Stomach (tissue), 8 donors: ENCODE measurements at regions not wholly inside any gene's neighbourhood (a gene's known extent, or its start where the extent isn't known, plus 50 kb on each side); places are given as distances from the start of the nearest gene placed in this dataset.

Source experiments
- DNase-seq, 2 donors: peaks; one replicate each; pipeline versions ENCODE4 v3.0.0 to v3.0.0-alpha.2; 2013 to 2019
- H3K27ac ChIP-seq, 5 donors: fragments of 200-600 bp in 4 of 5; sonication (generic) in 4 of 5; one replicate each; pipeline ENCODE4 v1.5.1; 2013 to 2019; ENCODE audit warnings: mild to moderate bottlenecking in 1 of 5, moderate library complexity in 1 of 5
- H3K27me3 ChIP-seq, 3 donors: fragments of 200-600 bp; sonication (generic); one replicate each; pipeline ENCODE4 v1.5.1; 2017 to 2019; ENCODE audit warnings: mixed run types in 1 of 3
- H3K36me3 ChIP-seq, 4 donors: fragments of 200-600 bp; sonication (generic); 1 replicate in 3 of 4; 2 replicates in 1 of 4; pipeline ENCODE4 v1.5.1; 2016 to 2019
- H3K4me1 ChIP-seq, 4 donors: fragments of 200-600 bp; sonication (generic); one replicate each; pipeline ENCODE4 v1.5.1; 2016 to 2019
- H3K4me3 ChIP-seq, 4 donors: fragments of 200-600 bp; sonication (generic) in 3 of 4; one replicate each; pipeline ENCODE4 v1.5.1; 2016 to 2019; ENCODE audit warnings: mild to moderate bottlenecking in 1 of 4
- H3K9me3 ChIP-seq, 4 donors: fragments of 200-600 bp; sonication (generic); one replicate each; pipeline ENCODE4 v1.5.1; 2016 to 2019
- EP300 ChIP-seq: sonication (generic); formaldehyde crosslinking; IDR thresholded peaks from one replicate; pipeline ENCODE4 v1.6.1; 2017; ENCODE audit warnings: antibody characterized with exemption
- POLR2A ChIP-seq, 4 donors: fragments of 450-650 bp; IDR thresholded peaks; one replicate each; pipeline ENCODE4 v1.6.1; 2016; ENCODE audit warnings: antibody characterized with exemption in 4 of 4, control low read depth in 2 of 4, mild to moderate bottlenecking in 1 of 4, moderate library complexity in 1 of 4
- POLR2AphosphoS5 ChIP-seq, 3 donors: sonication (generic); formaldehyde crosslinking; IDR thresholded peaks; one replicate each; pipeline ENCODE4 v1.6.1; 2016; ENCODE audit warnings: antibody characterized with exemption in 3 of 3
- WGBS, 5 donors: extraction: QIAGEN DNeasy Blood & Tissue Kit in 3 of 5; methylation state at CpG; one replicate each; pipeline versions ENCODE4 v1.1.5 to v1.1.7; 2013 to 2018; 5-methylcytosine and 5-hydroxymethylcytosine counted together
- intact Hi-C: fragments of 100-400 bp; cut with DNase I; formaldehyde crosslinking; loops from one replicate; pipeline ENCODE4 v1.15.1; 2023; ENCODE audit warnings: low total_unique reads
- TF ChIP-seq, protein P1 (sequence below), 7 experiments: fragments of 450-650 bp in 4 of 7; fragments of 200-600 bp in 3 of 7; sonication (generic) in 3 of 7; IDR thresholded peaks; one replicate each; pipeline ENCODE4 v1.5.1; 2016 to 2019; ENCODE audit warnings: antibody characterized with exemption in 7 of 7, control low read depth in 2 of 7, mild to moderate bottlenecking in 1 of 7
- donor health status: healthy with polysubstance abuse.
- donor health status: Bipolar disorder and iron deficiency.
- donor health status: healthy.

DNA sequence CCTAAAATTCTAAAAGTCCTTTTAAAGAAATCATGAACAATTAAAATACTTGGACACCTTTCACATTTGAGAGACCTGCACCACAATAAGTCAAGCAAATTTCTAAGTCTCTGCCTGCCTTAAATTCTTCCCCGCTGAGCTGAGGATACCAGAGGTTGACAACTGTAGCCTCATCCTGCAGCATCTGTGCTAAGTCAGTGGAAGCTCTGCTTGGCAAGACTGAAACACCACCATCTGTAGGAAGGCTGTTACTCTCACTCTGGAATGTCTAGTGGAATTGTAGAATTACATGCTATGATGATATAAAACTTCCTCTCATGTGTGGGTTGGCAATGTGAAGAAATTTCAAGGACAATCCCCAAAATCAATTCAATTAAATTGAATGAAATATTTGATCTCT is 1756.5 kb downstream of the NCAM2 start:
- peak in 1 of 2 donors; percentile 15 for DNase-seq
- H3K27ac ChIP-seq: no peak overlapping the region
- H3K36me3 ChIP-seq: no peaks in the 10 kb centered on the region
- TF ChIP-seq POLR2AphosphoS5 (IDR thresholded peaks at IDR 0.05) (no peak), EP300 (no peak), POLR2A (IDR thresholded peaks at IDR 0.05) (no peak)
- TF ChIP-seq, protein P1, sequence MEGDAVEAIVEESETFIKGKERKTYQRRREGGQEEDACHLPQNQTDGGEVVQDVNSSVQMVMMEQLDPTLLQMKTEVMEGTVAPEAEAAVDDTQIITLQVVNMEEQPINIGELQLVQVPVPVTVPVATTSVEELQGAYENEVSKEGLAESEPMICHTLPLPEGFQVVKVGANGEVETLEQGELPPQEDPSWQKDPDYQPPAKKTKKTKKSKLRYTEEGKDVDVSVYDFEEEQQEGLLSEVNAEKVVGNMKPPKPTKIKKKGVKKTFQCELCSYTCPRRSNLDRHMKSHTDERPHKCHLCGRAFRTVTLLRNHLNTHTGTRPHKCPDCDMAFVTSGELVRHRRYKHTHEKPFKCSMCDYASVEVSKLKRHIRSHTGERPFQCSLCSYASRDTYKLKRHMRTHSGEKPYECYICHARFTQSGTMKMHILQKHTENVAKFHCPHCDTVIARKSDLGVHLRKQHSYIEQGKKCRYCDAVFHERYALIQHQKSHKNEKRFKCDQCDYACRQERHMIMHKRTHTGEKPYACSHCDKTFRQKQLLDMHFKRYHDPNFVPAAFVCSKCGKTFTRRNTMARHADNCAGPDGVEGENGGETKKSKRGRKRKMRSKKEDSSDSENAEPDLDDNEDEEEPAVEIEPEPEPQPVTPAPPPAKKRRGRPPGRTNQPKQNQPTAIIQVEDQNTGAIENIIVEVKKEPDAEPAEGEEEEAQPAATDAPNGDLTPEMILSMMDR (IDR thresholded peaks at IDR 0.05): no peak
- H3K9me3 ChIP-seq: no peaks in the 10 kb centered on the region
- no peaks in the 10 kb centered on the region for H3K27me3 ChIP-seq
- no peaks in the 10 kb centered on the region for H3K4me1 ChIP-seq
- intact Hi-C loops: no loop called here
- 67 to 80% (median 69%) methylated on average over 1 of the region's 1 CpG for WGBS, 5 donors
- no peak overlapping the region for H3K4me3 ChIP-seq

DNA sequence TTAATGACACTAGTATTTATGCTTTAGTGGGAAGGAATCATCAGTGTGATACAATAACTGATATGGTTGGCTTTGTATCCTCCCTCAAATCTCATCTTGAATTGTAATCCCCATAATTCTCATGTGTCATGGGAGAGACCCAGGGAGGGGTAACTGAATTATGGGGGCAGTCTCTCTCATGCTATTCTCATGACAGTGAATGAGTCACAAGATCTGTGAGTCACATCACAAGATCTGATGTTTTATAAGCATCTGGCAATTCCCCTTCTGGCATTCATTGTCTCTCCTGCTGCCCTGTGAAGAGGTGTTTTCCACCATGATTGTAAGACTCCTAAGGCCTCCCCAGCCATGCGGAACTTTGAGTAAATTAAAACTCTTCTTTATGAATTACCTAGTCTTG is 1760.3 kb downstream of the NCAM2 start:
- TF ChIP-seq EP300 (no peak), POLR2A (IDR thresholded peaks at IDR 0.05) (no peak), POLR2AphosphoS5 (IDR thresholded peaks at IDR 0.05) (no peak)
- TF ChIP-seq, protein P1 (IDR thresholded peaks at IDR 0.05): no peak
- DNase-seq: no peak
- Histone ChIP-seq H3K4me3 (no peak overlapping the region), H3K4me1 (no peaks in the 10 kb centered on the region), H3K36me3 (no peaks in the 10 kb centered on the region), H3K27ac (no peak overlapping the region), H3K9me3 (no peaks in the 10 kb centered on the region), H3K27me3 (no peaks in the 10 kb centered on the region)
- intact Hi-C loops: no loop called here
- WGBS, 5 donors: 68 to 96% (median 95%) methylated on average over 1 of the region's 1 CpG

DNA sequence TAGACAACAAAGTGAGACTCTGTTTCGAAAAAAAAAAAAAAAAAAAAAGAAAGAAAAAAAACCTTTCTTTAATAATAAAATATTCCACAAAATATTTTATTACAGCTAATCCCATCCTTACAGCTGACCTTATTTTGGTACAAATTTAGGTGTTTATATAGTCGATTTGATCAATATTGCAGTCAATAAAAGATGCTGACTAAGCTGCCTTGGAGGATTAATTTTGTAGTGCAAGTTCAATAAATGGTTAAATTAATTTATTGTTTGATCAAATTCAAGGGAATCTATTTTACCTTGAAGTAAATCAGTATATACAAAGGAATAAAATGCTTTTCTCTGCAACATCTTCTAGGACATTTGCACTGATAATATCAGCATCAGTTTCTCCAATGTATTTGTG is 1764.3 kb downstream of the NCAM2 start:
- Histone ChIP-seq H3K27ac (no peak overlapping the region), H3K4me3 (no peak overlapping the region), H3K9me3 (peaks cover 0 to 8% (median 4%) of the 10 kb centered on the region in 4 donors), H3K27me3 (no peaks in the 10 kb centered on the region), H3K36me3 (no peaks in the 10 kb centered on the region), H3K4me1 (no peaks in the 10 kb centered on the region)
- no peak for DNase-seq
- TF ChIP-seq POLR2AphosphoS5 (IDR thresholded peaks at IDR 0.05): no peak
- TF ChIP-seq, protein P1 (IDR thresholded peaks at IDR 0.05): no peak
- TF ChIP-seq EP300: no peak
- no peak for TF ChIP-seq POLR2A (IDR thresholded peaks at IDR 0.05)
- intact Hi-C loops: no loop called here
- 80 to 87% (median 85%) methylated on average over 2 of the region's 2 CpGs for WGBS, 5 donors

DNA sequence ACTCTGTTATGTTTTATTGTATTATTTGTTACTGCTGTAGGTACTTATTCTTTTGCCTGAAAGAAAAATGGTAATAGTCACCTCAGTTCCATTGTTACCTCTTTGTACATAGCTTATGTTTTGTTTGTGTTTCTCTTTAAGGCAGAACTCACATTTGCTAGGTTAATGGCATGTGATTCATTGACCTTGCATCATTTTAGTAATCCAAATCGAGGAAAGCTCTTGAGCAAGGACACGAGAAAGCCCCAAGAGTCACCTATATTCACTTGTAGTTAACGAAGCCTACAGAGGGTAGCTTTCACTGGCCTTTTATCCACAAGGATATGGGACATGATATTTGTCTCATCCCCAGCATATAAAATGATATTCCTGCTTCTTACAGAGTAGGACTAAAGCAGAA is 1765.2 kb downstream of the NCAM2 start:
- no peak overlapping the region for H3K27ac ChIP-seq
- no peaks in the 10 kb centered on the region for H3K4me1 ChIP-seq
- 62 to 70% (median 67%) methylated on average over 3 of the region's 3 CpGs for WGBS, 5 donors
- no peaks in the 10 kb centered on the region for H3K27me3 ChIP-seq
- no peak for DNase-seq
- H3K4me3 ChIP-seq: no peak overlapping the region
- H3K9me3 ChIP-seq: peaks cover 0 to 8% (median 4%) of the 10 kb centered on the region in 4 donors
- no peak for TF ChIP-seq EP300
- intact Hi-C loops: no loop called here
- no peaks in the 10 kb centered on the region for H3K36me3 ChIP-seq

DNA sequence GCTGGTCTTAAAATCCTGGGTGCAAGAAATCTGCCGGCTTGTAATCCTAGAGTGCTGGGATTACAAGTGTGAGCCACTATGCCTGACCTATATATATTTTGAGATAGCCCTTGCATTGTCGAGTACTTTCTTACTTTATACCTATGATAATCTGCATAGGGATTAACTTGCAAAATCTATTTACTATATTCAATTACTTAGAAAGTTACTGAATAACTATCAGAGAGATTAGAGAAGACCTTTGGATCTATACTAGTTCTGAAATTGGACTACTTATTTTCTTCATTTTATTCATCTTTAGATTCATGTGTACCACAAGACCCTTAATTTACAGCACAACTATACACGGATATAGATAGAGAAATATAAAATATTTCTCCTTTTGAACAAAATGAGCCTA is 1766.0 kb downstream of the NCAM2 start:
- no peak overlapping the region for H3K4me3 ChIP-seq
- H3K36me3 ChIP-seq: no peaks in the 10 kb centered on the region
- H3K27me3 ChIP-seq: no peaks in the 10 kb centered on the region
- H3K9me3 ChIP-seq: peaks cover 0 to 8% (median 4%) of the 10 kb centered on the region in 4 donors
- H3K27ac ChIP-seq: no peak overlapping the region
- intact Hi-C loops: no loop called here
- TF ChIP-seq EP300 (no peak), POLR2AphosphoS5 (IDR thresholded peaks at IDR 0.05) (no peak), POLR2A (IDR thresholded peaks at IDR 0.05) (no peak)
- TF ChIP-seq, protein P1 (IDR thresholded peaks at IDR 0.05): no peak
- WGBS, 5 donors: 68 to 85% (median 81%) methylated on average over 3 of the region's 3 CpGs
- no peak for DNase-seq
- no peaks in the 10 kb centered on the region for H3K4me1 ChIP-seq
